Ramos (cell line): ENCODE measurements at regions not wholly inside any gene's neighbourhood (a gene's known extent, or its start where the extent isn't known, plus 50 kb on each side); places are given as distances from the start of the nearest gene placed in this dataset.

Experiments
- in situ Hi-C: fragments of 300-500 bp; cut with MboI; formaldehyde crosslinking; loops from one replicate; pipeline ENCODE4 v1.14.3; 2022; ENCODE audit warnings: low sequenced_read_pairs; ENCODE audit not compliant: unreplicated experiment

DNA sequence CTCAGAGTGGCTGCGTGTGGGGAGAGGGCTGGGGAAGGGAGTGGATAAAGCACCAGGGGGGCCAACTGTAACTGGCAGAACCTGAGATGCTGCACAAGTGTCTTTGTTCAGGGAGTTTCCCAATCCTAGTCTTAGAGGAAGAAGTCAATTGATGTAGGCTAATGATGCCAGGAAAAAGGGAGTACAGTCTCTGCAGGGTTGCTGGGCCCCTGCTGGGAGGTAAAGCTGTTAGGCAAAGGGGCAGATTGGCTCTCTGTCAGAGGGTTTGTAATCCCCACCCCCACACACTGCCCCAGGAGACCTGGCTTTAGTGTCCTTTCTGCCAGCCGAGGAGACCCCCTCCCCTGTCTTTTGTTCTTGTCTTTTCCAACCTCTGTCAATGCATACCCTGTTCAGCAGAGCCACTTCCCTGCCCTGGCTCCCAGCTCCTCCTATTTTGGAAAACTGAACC, 178.4 kb downstream of the KCNA5 start:
- in situ Hi-C loops = loop anchor here (25.0 kb wide), 1 partner anchor 315 kb away; no protein-coding TSS in a partner anchor

DNA sequence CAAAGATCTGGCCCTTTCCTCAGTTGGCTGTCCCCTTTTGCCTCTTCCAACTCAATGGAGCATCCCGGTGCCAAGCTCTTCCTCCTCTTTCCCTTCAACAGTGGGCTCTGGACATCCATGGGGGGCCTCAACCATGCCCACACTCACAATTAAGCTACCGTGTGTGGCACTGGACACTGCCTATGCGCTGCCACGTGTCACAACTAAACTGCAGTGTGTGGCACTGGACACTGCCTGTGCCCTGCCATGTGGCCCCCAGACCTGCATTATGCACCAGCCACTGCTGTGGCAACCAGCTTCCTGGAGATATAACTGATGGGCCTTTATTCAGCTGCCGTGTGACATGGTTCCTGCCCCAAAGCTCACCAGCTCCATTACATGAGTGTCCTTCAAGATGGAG, 179.1 kb downstream of the KCNA5 start:
- in situ Hi-C loops = loop anchor here (25.0 kb wide), 1 partner anchor 315 kb away; no protein-coding TSS in a partner anchor

DNA sequence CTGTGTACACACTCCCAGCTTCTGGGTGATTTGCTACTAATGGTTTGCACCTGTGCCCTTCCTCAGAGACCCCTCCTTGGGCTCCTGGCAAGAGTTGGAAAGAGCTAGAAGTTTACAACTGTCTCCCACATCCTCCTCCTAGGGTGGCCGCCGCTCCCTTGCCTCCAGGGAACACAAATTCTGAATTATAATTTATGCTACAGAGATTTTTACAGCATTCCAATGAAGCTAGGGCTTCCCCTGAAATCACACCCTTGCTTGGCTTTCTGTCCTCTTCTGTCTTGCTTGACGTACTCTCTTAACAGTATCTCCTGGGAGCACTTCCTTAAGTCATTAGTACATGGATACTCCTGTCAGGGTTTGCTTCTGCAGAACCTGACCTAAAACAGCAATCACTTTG, 180.2 kb downstream of the KCNA5 start:
- in situ Hi-C loops = loop anchor here (25.0 kb wide), 1 partner anchor 313 kb away; no protein-coding TSS in a partner anchor

DNA sequence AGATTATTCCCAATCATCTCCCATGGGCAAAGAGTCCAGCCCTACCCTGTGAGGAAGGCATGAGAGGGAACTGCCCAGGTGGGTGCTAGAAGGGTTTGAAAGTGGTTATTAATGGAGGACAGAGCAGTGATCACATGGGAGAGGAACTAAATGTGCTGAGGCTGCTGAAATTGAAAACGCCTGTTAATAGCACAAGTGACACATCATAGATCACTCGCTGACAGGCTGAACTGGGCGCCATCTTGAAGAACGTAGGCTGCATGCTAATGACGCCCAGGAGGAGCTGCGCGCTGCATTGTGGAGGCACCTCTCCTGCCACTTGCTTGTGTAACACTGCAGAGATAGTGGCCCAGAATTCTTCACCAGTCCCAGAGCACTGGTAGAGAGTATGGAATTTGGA, 182.9 kb downstream of the KCNA5 start:
- in situ Hi-C loops = no loop called here

DNA sequence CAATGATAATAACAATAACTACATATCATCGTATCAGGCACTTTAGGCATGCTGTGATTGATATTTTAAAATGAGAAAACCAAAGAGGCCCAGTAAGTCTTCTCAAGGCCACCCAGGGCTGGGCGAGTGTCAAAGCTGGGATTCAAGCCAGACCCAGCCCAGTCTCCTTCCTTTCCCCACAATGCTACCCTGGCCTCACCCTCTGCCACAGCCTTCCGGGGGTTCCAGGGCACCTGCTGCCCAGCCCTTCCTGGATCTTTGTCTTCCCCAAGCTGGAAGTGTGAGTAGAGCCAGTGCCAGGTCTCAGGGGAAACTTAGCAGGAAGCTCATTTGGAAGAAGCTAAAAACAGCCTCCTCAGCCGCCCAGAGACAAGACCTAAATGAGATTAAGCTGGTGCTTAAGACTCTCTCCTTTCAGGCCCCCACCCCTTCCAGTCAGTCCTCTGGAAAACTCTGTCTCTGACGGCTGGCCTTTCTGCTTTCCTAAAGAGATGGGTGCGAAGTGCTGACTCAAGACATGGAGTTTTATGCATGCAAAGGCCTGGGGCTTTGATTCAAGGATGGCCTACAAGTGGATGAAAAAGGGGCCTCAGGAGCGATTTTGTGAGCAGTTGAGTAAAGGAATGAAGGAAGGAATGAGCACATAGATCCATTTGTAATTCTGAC, 184.2 kb downstream of the KCNA5 start:
- in situ Hi-C loops = no loop called here

DNA sequence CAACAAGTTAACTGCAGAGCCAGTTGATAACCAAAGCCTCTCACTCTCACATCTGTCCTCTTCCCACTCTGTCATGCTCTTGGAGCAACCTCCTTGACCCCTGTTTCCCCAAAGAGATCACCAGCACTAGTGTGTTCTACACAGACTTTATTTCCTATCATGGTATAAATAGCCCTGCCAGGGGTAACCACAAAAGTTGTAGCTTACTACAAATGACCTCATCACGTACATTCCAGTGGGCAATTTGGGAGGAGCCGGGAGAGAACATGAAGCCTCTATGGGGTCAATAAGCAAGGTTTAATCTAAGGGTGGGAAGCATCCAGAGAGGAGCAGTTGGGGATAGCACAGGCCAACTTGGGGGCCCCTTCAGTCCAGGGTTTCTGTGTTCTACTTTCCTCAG, 186.5 kb downstream of the KCNA5 start:
- in situ Hi-C loops = no loop called here

DNA sequence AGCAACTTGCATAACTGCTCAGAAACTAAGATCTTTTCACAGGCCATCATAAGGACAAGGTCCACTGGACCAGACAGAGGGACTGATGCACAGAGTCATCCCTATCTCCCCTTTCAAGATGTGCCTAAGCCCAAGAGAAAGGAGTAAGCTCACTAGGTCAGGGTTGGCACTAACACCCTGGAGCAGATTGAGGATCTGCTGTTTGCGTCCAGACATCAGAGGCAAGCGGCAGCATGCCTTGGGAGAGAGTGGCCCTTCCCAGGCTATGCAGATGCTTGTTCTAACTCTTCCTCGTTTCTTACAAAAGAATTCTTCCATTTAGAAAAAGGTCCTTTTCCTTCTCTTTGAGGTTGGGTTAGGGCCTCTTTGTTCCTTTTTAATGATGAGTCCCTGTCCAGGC, 187.2 kb downstream of the KCNA5 start:
- in situ Hi-C loops = no loop called here

DNA sequence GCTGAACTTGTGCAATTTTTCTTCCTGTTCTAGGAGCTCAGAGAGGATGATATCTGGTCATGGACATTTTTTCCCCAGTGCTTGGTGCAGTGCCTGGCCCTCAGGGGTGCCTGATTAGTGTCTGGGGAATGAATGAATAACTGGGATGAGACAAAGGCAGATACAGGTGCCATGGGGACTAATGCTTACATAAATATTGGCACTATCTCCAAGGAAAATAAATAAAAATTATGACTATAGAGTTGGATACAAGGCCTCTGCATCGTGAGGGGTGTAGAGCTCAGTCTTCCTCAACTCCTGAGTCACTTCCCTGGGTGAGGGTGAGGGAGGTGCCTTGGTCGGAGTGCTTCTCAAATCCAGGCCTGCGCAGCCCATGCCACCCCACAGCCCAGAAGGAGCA, 188.6 kb downstream of the KCNA5 start:
- in situ Hi-C loops = no loop called here

DNA sequence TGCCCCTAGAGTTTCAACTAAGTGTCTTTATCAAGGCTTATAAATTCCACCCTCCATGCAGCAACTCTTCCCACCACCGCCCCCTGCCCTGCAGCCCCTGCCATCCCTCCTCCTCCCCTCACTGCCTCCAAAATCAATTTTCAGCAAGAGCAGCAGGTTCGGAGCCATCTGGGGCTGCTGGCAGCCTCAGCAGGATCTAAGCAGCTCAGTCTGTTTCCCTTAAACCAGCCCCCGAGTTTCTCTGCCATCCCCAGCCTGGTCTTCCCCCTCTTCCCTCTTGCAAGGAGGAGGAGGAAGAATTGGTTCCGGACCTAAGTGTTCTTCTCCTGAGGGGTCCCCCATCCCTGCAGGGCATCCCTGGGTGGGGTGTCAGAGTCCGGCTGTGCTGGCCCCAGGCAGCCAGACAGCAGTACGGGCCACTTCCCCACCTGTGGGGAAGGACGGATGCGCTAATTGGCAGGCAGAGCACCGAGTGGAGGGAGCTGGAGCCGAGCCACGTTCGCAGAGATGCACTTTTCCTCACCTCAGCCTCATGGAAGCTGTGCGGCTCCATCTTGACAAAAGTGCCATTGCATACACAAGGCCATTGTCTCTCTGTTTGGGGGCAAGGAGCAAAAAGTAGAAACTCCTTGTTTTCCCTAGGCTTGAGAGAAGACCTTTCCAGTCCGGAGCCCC, 189.3 kb downstream of the KCNA5 start:
- in situ Hi-C loops = no loop called here

DNA sequence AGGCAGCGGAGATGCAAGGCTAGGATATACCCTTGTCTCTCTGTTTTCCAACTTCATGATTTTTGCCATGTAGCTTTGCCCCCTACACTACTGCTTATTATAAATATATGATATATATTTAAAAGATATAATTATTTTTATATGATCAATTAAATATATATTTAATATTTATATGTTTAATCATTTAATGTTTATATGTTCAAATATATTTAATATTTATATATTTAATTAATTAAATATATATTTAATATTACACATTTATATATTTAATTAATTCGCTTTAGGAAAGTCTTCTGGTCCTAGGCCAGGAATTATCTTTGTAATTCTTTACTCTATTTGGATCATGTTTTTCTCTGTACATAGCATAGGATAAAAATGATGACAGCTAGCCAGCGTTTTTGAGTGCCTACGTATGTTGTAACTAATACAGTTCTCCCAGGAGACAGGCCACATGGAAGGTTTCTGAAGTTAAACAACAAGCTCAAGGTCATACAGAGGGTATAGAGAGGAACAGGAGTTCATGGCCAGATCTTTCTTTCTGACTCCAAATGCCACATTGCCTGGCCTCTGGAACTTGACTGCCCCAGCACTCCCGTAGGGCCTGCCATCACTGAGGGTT, 192.5 kb downstream of the KCNA5 start:
- in situ Hi-C loops = no loop called here

DNA sequence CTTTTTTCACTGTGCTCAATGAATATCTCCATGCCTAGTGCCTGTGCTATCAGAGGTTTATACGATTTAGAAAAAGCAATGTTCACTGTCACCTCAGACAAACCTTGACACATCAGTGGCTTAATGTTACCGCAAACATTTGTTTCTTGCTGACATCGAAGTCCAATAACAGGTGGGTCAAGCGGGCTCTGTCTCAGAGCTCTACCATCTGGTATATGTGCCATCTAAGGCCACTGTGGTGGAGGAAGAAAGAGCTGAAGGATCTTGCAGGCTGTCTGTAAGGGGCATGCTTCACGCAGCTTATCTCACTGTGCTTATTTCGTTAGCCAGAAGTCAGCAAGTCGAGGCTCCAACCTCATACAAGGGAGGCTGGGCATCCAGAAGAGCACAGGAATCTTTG, 189.5 kb upstream of the NTF3 start:
- in situ Hi-C loops = no loop called here

DNA sequence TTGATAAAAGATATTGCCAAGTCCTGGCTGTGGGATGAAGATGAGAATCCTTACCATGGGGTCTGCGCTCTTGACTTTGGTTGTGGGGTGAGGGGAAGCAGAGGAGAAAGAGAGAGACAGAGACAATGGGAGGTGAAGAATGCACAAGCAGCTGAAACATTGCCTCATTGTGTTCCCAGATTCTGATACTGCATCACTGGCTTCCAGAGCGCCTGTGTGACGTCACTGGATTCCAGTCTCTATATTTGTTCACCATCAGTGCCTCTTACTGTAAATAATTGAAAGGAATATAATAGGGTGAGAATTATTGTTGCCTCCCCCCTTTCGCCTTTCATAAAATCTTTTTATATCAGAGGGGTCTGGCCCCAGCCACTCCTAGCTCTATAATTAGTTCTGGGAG, 188.9 kb upstream of the NTF3 start:
- in situ Hi-C loops = no loop called here

DNA sequence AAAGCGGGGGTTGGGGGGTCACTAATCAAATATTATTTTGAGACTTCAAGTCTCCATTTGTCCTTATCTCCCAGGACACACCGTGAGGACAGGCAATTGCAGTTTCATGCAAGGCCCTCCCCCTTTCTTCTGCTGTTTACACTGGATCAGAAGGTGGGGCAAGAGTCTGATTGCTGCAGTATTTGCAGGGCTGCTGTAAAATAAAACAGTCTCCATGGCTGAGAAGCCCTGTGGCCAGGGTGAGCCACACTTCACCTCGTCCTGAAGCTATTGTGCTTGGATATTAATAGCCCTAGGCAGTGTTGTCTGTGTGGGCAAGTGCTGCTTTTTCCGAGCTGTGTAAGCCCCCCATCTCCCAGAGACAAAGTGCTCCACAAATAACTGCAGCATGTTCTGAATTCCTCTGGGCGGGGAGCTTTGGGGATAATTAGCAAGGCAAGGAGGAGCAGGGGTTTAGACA, 187.4 kb upstream of the NTF3 start:
- in situ Hi-C loops = no loop called here

DNA sequence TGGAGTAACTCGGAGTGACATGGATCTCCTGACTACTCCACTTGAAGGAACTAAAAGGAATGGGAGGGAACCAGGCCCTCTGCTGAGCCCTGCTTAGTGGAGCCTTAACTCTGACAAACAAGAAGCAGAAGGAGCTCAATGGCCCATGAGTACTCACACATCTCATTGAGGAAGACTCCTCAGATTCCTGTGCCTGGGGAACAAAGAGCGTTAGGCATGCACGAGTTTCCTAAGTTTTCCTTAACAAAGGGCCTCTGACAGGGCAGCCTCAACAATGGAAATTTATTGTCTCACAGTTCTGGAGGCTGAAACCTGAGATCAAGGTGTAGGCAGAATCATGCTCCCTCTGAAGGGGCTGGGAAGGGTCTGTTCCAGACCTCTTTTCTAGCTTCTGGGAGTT, 185.7 kb upstream of the NTF3 start:
- in situ Hi-C loops = no loop called here

DNA sequence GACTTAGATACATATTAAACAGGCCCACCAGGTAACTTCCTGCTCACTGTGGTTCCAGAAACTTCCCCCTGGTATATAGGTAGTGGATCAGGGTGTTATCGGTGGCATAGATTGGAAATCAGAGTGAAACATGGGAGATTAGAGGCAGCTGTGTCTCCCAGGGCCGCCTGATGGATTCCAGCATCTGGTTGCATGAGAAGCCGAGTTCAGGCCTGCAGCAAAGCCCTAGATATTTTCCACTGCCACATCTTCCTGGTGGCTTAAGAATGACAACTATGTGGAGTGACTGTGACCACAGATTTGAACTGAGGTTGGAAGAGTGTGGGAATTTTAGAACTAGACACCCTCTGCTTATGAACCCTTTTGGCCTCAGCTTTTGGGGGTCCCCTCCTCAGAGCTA, 184.8 kb upstream of the NTF3 start:
- in situ Hi-C loops = no loop called here

DNA sequence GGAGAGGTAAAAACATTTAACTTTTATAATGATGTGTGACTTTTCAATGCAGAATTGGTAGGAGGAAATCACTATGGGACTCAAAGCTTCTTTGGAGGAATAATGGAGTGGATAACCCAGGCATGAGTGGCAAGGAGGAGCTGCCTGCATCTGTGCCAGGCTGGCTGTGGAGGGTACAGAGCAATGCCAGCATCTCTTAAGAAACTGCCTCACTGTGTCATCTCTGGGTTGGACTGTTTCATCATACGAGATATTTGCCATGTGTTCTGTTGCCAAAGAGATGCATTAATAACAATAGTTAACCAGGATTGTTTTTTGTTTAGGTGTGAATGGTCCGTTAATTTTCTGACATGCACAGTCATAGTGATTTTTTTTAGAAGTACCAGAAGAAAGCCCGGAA, 183.7 kb upstream of the NTF3 start:
- in situ Hi-C loops = no loop called here

DNA sequence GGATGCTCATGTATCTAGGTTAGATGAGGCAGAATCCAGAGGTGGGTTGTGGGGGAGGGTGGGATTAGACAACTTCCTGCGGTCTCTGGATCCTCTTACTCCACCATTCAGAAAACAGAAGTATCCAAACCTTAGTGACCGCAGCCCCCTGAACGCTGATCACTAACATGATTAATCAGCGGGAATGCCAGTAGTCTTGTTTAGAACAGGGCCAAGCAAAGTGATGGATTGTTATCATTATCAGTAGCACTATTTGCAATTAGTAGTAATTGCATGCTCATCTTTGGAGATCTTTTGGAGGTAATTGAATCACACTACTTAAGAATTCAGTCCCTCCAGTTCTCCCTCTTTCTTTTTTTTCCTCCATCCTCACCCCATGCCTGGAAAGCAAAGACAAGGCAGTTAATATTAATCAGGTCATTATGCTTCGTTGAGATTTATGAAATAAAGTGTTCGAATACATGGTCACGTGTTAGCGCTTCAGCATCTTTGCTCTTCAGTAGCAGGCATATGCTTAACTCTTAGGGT, 182.8 kb upstream of the NTF3 start:
- in situ Hi-C loops = no loop called here

DNA sequence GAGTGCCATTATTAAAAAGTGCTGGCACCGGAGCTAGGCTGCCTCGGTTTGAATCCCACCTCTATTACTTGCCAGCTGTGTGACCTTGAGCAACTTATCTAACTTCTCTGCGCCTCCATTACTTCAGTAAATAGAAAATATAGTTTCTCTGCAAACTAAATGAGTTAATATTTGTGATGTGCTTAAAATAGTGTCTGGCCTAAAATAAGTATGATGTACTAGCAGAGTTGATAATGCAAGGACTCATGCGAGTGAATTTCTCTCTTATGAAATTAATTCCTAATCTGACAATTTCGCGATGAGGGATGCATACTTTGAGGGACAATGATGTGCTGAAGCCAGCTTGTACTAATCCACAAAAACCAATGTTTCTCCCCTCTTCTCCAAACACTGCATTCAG, 180.8 kb upstream of the NTF3 start:
- in situ Hi-C loops = no loop called here

DNA sequence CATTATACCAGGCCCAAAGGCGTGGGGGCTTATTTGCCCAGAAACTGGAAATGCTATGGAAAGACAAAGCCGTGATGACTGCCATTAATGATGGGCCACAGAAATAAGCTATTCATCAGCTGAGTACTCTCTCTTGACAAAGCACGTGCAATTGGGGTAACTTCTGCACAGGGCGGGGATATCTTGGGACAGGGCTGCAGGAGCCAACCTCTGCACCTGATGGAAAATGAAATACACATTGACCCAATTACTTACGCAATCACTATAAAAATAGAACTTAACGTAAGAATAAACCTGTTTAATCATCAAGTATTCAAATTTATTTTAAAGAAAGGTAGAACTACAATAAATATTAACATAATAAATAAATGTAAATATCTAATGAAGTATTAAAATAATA, 180.1 kb upstream of the NTF3 start:
- in situ Hi-C loops = no loop called here

DNA sequence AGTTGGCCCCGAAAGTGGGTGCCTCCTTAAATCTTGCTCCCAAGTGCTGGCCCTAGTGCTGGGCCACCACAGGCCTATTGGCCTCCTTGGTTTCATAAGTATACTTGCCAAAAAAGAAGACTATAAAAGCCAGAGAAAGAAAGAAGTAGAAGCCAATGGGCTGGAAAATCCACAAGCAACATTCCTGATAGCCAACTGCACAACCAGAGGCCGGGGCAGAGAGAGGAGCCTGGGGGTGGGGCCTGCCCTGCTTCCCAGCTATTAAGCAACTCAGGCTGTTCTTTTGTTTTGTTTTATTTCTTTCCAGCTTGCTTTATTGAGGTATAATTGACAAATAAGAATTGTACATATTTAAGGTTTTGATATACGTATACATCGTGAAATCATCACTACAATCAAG, 177.2 kb upstream of the NTF3 start:
- in situ Hi-C loops = no loop called here

DNA sequence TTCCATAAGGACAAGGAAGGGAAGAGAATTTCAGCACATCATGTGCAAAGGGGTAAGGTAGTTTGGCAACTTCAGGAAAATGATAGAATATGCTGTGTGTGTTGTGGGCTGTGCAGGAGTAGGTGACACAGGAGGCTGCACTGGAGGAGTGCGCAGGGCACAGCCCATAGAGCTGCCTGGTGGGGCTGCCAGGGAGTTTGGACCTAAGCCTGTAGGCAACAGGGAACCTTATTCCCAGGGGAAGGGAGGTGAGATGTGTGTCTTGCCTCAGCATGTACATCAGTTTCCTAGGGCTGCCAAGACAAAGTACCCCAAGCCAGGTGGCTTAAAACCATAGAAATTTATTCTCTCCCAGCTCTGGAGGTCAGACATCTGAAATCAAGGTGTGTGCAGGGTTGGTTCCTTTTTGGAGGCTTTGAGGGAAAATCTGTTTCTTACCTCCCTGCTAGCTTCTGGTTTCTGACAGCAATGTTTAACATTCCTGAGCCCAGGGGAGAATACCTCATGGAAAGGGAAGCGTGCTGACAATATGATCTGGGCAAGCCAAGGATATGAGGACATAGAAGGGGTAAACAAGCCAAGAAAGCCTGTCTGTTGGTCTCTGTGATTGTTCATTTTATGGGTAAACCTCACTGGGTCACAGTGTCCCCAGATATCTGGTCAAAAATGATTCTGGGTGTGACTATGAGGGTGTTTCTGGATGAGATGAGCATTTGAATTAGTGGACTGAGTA, 174.0 kb upstream of the NTF3 start:
- in situ Hi-C loops = no loop called here
